ENCODE measurements at regions not wholly inside any gene's neighbourhood (a gene's known extent, or its start where the extent isn't known, plus 50 kb on each side); places are given as distances from the start of the nearest gene placed in this dataset.

DNA sequence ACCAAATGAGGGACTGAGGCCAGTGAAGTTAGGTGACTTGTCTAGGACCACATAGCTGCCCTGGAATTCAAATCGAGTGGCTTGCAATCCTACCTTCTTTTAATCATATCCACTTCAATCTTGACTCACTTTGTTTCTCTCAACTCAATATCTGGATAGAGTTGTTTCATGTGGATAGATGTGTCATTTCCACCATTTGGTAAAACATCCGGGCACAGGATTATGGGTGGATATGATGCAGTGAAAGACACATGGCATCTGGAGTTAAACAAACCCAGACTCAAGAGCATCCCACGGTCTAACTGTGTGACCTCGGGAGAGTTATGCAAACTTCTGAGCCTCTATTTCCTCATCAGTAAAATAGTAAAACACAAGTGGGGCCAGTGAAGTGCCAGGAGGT, 103.6 kb upstream of the CNKSR3 start:
- TF ChIP-seq EZH2phosphoT487 (IDR thresholded peaks at IDR 0.05; ENCODE audit: borderline replicate concordance, low read length): no peak
- TF ChIP-seq, protein P1, sequence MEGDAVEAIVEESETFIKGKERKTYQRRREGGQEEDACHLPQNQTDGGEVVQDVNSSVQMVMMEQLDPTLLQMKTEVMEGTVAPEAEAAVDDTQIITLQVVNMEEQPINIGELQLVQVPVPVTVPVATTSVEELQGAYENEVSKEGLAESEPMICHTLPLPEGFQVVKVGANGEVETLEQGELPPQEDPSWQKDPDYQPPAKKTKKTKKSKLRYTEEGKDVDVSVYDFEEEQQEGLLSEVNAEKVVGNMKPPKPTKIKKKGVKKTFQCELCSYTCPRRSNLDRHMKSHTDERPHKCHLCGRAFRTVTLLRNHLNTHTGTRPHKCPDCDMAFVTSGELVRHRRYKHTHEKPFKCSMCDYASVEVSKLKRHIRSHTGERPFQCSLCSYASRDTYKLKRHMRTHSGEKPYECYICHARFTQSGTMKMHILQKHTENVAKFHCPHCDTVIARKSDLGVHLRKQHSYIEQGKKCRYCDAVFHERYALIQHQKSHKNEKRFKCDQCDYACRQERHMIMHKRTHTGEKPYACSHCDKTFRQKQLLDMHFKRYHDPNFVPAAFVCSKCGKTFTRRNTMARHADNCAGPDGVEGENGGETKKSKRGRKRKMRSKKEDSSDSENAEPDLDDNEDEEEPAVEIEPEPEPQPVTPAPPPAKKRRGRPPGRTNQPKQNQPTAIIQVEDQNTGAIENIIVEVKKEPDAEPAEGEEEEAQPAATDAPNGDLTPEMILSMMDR (conservative IDR thresholded peaks at IDR 0.05; ENCODE audit: low read depth, low read length): no peak
- no peak for TF ChIP-seq EZH2 (IDR thresholded peaks at IDR 0.05; ENCODE audit: low read length, unreplicated experiment)
- no peak overlapping the region for H3K4me3 ChIP-seq (ENCODE audit: low read length)
- intact Hi-C loops (cut with micrococcal nuclease): no loop called here
- no peaks in the 10 kb centered on the region for H3F3A ChIP-seq (ENCODE audit: low read length, unreplicated experiment)
- no peak overlapping the region for H2AFZ ChIP-seq (ENCODE audit: low read length)
- H3K9ac ChIP-seq (ENCODE audit: low read length): no peak overlapping the region
- DNase-seq: no peak
- no peaks in the 10 kb centered on the region for H3K36me3 ChIP-seq (ENCODE audit: low read depth, low read length)
- BruUV-seq (replicated peaks): no TSS peak
- peaks cover 14% of the 10 kb centered on the region; the same call in 1 of the 2 replicates for H3K4me1 ChIP-seq (ENCODE audit: insufficient read depth, low read length)
- CTCF ChIA-PET: no interaction called here
- H3K79me2 ChIP-seq (ENCODE audit: low read length): no peaks in the 10 kb centered on the region
- H3K27ac ChIP-seq (ENCODE audit: low read length): no peak overlapping the region
- H3K27me3 ChIP-seq (ENCODE audit: low read length): no peaks in the 10 kb centered on the region
- POLR2A ChIA-PET (ENCODE audit: unreplicated experiment): no interaction called here
- no peaks in the 10 kb centered on the region for H4K20me1 ChIP-seq (ENCODE audit: low read length)
- H3K9me3 ChIP-seq (ENCODE audit: low read length): no peaks in the 10 kb centered on the region
- no peaks in the 10 kb centered on the region for H3K9me2 ChIP-seq (replicated peaks; ENCODE audit: low read length)
- no peak for ATAC-seq
- H3K4me2 ChIP-seq (ENCODE audit: low read length): no peak overlapping the region

DNA sequence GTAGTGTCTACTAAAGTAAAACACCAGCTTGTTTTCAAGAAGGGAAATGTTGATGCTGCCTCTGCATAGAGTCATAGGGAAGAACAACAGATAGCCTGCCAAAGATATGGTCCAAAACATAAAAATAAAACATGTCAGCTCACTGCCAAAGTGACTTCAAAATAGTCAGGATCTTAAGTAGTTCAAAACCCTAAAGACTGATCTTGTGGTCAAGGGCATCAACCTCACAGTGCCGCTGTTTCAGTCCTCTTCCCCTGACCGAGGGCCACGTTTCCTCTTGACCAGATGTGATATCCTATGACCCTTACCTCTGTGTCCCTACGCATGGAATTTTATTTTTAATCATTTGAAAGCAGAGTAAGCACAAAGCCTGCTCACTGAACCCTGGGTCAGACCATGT, 104.2 kb upstream of the CNKSR3 start:
- intact Hi-C loops (cut with micrococcal nuclease): no loop called here
- H3K4me2 ChIP-seq (ENCODE audit: low read length): no peak overlapping the region

DNA sequence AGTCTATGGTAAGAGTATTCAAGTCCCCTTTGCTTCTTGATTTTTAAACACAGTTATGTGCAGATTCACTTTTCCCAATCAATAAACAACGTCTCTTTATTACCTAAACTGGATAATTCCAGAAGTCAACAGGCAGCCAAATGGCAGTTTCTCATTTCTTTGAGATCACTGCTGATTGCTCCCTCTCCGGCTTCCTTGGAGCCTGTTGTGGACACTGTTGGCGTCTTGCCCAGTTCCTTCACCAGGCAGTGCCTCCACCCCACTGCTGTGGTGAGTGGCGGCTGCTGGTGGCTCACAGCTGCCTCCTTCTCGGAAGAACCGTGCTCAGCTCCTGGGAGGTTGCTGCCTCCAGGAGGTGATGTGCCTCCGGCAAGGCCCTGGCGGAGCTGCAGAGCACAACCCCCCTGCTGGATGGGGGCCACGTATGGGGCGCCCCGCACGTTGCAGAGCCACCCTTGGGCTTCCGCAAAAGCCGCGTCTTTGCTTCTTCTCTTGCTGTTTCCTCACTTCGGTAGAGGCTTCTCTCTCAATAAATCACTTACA, 105.1 kb upstream of the CNKSR3 start:
- H3K9me2 ChIP-seq (replicated peaks; ENCODE audit: low read length): no peaks in the 10 kb centered on the region
- peak overlapping the region; percentile 87 for H2AFZ ChIP-seq (ENCODE audit: low read length)
- peak overlapping the region; percentile 73 for H3K4me2 ChIP-seq (ENCODE audit: low read length)
- peak; percentile 68 for ATAC-seq
- no peaks in the 10 kb centered on the region for H3K79me2 ChIP-seq (ENCODE audit: low read length)
- H3K4me3 ChIP-seq (ENCODE audit: low read length): peak overlapping the region; percentile 53; the same call in 1 of the 2 replicates
- peak; percentile 72 for DNase-seq
- no peaks in the 10 kb centered on the region for H3K9me3 ChIP-seq (ENCODE audit: low read length)
- CTCF ChIA-PET: no interaction called here
- H3K27me3 ChIP-seq (ENCODE audit: low read length): no peaks in the 10 kb centered on the region
- no peak overlapping the region for H3K27ac ChIP-seq (ENCODE audit: low read length)
- BruUV-seq (replicated peaks): no TSS peak
- POLR2A ChIA-PET (ENCODE audit: unreplicated experiment): no interaction called here
- no peaks in the 10 kb centered on the region for H4K20me1 ChIP-seq (ENCODE audit: low read length)
- H3K36me3 ChIP-seq (ENCODE audit: low read depth, low read length): no peaks in the 10 kb centered on the region
- peaks cover 14% of the 10 kb centered on the region; the same call in 1 of the 2 replicates for H3K4me1 ChIP-seq (ENCODE audit: insufficient read depth, low read length)
- TF ChIP-seq, protein P1 (conservative IDR thresholded peaks at IDR 0.05; ENCODE audit: low read depth, low read length): peak; percentile 33; the same call in 1 of the 2 replicates
- no peak for TF ChIP-seq EZH2 (IDR thresholded peaks at IDR 0.05; ENCODE audit: low read length, unreplicated experiment)
- H3F3A ChIP-seq (ENCODE audit: low read length, unreplicated experiment): no peaks in the 10 kb centered on the region
- no peak overlapping the region for H3K9ac ChIP-seq (ENCODE audit: low read length)
- intact Hi-C loops (cut with micrococcal nuclease): no loop called here

More for the DNA sequence above, 104.2 kb upstream of the CNKSR3 start:
- Histone ChIP-seq H3K4me3 (ENCODE audit: low read length) (no peak overlapping the region), H3K9me2 (replicated peaks; ENCODE audit: low read length) (no peaks in the 10 kb centered on the region), H3F3A (ENCODE audit: low read length, unreplicated experiment) (no peaks in the 10 kb centered on the region), H3K36me3 (ENCODE audit: low read depth, low read length) (no peaks in the 10 kb centered on the region), H3K27ac (ENCODE audit: low read length) (no peak overlapping the region), H4K20me1 (ENCODE audit: low read length) (no peaks in the 10 kb centered on the region), H2AFZ (ENCODE audit: low read length) (no peak overlapping the region), H3K79me2 (ENCODE audit: low read length) (no peaks in the 10 kb centered on the region), H3K4me1 (ENCODE audit: insufficient read depth, low read length) (peaks cover 14% of the 10 kb centered on the region; the same call in 1 of the 2 replicates), H3K9me3 (ENCODE audit: low read length) (no peaks in the 10 kb centered on the region), H3K27me3 (ENCODE audit: low read length) (no peaks in the 10 kb centered on the region), H3K9ac (ENCODE audit: low read length) (no peak overlapping the region)
- no TSS peak for BruUV-seq (replicated peaks)
- CTCF ChIA-PET: no interaction called here
- POLR2A ChIA-PET (ENCODE audit: unreplicated experiment): no interaction called here
- ATAC-seq (no peak), DNase-seq (no peak)
- no peak for TF ChIP-seq EZH2 (IDR thresholded peaks at IDR 0.05; ENCODE audit: low read length, unreplicated experiment)
- TF ChIP-seq, protein P1 (conservative IDR thresholded peaks at IDR 0.05; ENCODE audit: low read depth, low read length): no peak
- no peak for TF ChIP-seq EZH2phosphoT487 (IDR thresholded peaks at IDR 0.05; ENCODE audit: borderline replicate concordance, low read length)
